NCI-H460 (cell line): ENCODE measurements at regions not wholly inside any gene's neighbourhood (a gene's known extent, or its start where the extent isn't known, plus 50 kb on each side); places are given as distances from the start of the nearest gene placed in this dataset.
"Not testable (repeated sequence)": the region's sequence is repeated elsewhere in the genome, so short reads cannot be mapped to it uniquely, and the experiment has no call there.

Experiments used
- DNase-seq: peaks from one replicate; pipeline ENCODE4 v3.0.0-alpha.2; 2016; ENCODE audit warnings: low read depth; ENCODE audit errors: extremely low read depth

DNA sequence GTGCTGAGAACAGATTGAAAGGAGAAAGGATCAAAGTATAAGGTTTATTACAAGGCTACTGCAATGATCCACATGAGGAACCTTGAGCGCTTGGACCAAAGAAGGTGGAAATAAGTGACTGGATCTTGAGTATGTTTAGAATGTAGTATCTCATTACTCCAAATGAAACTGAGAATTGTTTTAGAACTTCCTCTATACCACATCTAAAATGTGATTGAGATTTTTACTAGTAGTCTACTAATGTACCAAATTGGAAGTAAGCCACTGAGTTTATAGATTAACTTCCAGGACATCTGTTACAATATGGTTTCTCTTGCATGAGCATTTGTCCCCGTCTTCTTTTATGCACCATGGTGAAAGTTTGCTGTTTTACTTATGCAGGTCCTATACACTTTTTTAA lies 300.5 kb downstream of the SUCLG1 start:
- no peak for DNase-seq

DNA sequence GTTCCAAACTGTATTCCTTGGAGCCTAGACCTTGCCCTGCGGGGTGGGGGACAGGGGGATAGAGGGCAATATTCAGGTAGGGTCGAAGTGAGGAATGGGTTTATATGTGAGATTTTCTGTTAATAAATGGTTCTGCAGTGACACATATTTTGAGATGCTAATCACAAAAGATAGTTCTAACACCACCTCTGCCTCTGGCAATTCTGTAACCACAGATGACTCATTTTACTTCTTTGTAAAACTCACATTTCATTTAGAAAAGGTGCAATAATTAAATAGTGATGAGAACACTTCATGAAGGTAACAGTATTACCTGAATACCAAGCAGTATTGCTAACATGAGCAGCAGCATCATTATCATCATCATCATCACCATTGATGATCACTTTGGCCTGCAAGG lies 306.6 kb downstream of the SUCLG1 start:
- no peak for DNase-seq

DNA sequence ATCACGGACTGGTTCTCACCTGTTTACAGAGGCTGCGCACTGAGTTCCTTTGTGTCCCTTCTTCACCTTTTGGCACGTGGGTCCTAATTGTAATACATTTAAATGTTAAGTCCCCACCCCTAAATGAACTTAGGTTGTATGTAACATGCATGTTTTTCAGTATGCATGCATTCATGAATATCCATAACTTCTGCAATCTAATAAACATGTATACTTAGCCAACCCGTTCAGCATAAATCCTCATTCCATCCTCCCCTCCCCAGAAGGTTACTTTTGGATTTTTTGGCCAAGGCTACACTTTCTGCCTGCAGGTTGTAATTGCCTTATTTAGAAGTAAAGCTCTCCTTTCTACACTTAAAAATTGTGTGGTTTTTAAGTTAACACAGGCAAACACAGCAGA lies 314.7 kb downstream of the SUCLG1 start:
- DNase-seq = no peak

DNA sequence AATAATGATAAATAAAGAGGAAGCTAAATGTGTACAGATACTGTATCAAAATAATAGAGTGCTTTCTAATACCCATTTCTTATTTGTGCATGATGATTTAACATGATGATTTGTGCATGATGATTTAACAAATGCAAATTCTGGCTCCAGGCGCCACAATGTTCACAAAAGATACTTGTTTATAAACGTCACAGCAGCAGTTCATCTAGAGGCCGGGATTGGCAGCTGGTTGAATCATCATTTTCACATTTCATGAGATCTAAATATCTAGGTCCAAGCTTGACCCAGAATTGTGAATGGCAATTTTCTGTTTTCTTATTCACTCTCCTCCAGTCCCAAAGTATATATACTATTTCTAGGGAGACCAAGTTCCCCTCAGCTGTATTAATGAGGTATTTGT lies 322.0 kb downstream of the SUCLG1 start:
- DNase-seq = no peak

DNA sequence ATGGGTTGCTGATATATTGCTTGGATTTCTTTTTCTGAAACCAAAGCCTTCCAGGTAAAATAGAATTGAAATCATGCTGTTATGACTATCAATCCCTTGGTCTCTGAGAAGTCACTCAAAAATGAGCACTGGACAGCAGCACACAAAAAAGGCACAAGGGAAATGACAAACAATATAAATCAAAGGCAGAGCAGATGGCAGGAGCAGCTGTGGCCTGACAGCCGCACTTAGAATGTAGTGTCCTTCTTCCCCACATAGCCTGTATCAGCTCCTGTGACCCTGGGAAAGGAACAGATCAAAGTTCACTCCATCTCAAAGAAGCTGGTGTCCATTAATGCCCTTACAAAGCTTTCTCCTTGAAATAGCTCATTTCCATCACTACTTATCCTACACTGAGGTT lies 326.7 kb downstream of the SUCLG1 start:
- DNase-seq = no peak

DNA sequence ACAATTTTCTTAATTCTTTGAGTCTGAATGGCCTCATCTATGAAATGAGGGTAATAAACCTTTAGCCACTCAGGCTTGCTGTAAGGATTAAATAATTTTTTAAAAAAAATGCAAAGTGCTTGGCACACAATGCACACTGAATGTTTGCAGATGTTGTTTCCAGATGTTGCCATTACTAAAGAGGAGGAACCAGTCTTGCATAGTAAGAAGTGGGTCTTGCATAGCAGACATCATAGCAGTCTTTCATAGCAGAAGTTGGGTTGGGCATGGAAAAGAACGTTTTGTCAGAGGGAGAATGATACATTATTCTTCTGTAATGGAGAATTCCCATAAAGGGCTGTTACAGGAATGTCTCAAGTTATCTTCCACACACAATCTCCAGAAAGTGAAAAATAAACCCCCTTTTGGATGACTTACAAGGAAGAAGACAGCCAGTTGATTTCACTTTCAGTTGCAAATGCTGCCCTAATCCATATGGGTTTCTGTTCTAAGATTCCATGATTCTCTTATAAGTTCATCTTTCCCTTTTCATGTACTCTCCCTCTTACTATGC lies 327.7 kb downstream of the SUCLG1 start:
- no peak for DNase-seq

DNA sequence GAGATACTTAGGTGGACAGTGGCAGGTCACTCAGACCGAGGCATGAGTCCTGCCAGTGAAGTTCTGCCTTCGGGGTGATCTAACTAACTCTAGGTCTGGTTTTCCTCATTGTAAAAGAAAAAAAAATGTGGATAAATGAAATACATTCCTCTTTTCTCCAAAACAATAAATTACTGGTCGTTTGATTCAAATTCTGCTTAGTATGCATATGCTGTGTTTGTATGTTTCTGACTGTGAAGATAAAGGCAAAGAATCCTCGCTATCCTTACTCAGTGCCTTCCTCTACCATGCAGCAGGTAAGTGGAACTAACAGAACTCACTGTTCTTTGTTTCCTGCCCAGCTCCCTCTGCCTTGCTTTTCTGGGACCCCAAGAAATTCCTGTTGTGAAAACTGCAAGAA lies 330.1 kb downstream of the SUCLG1 start:
- no peak for DNase-seq

DNA sequence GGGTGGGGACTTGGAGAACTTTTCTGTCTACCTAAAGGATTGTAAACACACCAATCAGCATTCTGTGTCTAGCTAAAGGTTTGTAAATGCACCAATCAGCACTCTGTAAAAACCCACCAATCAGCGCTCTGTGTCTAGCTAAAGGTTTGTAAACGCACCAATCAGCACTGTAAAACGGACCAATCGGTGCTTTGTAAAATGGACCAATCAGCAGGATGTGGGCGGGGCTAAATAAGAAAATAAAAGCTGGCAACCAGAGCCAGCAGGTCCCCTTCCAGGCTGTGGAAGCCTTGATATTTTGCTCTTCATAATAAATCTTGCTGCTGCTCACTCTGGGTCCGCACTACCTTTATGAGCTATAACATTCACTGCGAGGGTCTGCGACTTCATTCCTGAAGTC lies 331.3 kb downstream of the SUCLG1 start:
- not testable (repeated sequence) for DNase-seq

DNA sequence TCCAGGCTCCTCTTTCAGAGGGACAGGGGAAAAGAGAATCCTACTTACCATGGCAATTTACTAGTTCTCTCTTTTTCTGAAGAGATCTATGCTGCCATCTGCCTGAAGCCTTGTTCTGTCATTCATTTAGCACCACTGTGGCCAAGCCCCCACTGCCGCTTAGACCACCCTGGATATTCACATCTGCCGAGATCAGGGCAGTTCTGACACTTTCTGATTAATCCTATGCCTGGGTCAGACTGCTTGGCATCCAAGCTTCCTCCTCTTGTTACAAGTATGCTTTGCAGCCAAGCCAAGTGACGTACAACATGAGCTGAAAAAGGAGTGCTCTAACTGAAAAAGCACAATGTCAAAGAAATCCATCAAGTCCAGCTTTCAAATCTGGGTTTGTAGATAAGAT lies 332.6 kb downstream of the SUCLG1 start:
- no peak for DNase-seq

DNA sequence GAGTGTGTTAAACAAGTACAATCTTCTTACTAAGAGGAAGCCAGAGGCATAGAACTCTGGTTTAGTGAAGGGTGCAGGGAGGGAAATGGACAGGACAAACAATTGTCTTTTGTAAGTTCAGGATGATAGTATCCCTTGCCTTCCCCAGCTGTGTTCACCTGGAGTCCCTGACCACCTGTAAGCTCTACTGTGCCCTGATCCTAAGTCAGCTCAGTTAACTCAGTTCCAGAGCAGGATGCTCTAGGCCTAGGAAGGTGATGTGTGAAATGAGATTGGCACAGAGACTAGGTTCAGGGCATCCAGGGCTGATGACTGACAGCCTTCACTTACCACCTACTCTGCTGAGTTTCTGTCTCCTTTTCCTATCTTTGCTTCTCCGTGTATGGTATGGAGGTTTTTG lies 333.0 kb downstream of the SUCLG1 start:
- no peak for DNase-seq

DNA sequence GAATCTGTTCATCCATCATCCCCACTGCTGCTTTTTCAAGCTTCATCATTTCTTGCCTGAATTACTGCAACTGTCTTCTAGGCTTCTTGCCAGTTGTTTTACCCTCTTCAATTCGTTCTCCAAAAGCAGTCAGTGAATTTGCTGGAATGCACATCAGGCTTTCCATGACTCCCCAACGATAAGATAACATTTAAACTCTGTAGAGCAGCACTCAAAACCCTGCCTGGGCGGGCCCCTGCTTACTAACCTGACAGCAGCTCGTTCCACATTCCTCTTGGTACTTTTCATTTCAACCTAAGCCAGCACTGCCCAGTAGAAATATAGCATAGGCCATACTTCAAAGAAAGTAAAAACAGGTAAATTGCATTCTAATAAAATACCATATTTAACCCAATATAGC lies 342.9 kb downstream of the SUCLG1 start:
- no peak for DNase-seq

DNA sequence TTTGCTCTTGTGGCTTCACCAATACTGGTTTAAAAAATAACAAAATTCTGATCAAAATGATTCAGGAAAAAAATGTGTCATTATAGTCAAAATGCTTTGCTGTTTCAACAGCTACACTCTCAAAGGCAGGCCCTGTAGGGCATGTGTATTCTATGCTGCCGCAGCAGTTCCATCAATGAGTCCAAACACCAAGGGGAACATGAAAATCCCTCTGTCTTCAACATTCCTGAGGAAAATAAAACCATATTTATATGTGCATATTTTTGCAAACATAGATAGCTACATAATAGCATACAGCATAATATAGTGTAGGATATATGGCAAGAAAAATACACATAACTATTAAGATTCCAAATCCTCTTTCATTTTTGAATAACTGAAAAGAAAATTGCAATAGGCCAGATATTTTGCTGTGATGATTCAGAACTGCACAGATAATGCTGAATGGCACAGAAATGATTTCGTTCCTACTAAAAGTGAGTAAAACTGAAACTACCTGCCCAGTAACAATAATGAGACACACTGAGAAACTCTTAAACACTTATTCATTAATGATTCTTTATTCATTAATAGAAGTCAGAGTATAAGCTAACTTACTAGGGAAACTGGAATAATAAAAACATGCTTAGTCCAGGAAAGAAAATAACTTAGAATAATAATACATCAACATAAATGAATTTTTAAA lies 343.8 kb downstream of the SUCLG1 start:
- no peak for DNase-seq

DNA sequence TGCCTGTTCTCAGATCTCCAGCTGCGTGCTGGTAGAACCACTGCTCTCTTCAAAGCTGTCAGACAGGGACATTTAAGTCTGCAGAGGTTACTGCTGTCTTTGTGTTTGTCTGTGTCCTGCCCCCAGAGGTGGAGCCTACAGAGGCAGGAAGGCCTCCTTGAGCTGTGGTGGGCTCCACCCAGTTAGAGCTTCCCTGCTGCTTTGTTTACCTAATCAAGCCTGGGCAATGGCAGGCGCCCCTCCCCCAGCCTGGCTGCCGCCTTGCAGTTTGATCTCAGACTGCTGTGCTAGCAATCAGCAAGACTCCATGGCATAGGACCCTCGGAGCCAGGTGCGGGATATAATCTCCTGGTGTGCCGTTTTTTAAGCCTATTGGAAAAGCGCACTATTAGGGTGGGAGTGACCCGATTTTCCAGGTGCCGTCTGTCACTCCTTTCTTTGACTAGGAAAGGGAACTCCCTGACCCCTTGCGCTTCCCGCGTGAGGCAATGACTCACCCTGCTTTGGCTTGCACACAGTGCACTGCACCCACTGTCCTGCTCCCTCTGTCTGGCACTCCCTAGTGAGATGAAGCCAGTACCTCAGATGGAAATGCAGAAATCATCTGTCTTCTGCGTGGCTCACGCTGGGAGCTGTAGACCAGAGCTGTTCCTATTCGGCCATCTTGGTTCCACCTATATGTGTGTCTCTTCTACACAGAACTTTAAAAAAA lies 355.1 kb downstream of the SUCLG1 start:
- DNase-seq = peak; percentile 69

DNA sequence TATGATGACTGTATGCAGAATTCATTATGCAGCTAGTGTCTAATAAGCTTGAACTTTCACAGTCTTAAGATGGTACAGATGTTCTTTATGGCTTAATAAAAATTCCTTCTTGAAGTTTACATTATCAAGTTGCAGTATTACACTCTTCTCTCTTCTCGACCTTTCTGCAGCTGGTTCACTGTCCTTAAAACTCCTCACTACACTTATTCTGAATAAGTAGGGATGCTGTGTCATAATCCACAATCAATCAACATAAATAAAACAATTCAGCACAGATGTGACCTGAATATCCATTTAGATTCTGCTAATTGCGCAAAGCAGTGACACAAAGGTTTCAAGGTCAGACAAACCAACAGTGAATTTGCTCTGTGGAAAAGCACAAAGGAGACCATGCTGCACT lies 356.8 kb downstream of the SUCLG1 start:
- DNase-seq = no peak

DNA sequence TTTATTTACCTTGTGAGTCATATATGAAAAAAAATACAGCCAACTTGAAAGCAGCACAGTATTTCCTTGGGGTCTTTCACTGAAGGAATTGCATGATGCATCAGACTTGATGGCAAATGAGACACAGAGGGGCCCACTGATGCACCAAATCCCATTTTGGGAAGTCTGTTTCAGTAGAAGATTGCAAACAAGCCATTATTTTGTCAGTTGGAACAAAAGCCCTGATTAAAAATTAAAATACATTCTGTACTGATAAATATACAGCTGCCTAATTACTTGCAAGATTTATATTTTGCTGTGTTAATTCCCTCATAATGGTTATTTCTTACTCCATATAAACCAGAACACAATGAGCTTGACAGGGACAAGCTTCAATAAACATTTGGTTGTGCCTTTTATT lies 370.4 kb downstream of the SUCLG1 start:
- DNase-seq = no peak

DNA sequence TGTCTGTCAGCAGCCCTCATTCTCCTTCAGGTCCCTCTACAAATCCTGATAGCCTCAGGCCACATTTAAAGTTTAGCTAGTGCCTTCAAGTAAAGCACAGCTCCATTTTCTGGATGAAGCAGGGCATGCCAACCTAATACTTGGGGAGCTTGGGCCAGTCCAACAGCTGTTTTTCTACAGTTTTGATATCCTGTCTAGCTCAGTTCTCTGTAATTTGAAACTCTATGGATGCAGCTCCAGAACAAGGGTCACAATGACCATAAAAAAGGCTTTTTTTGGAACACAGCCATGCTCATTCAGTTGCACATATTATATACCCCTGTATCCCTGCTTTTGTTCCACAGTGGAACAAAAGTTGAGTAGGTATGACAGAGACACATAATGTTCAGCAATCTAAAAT lies 373.5 kb downstream of the SUCLG1 start:
- no peak for DNase-seq

DNA sequence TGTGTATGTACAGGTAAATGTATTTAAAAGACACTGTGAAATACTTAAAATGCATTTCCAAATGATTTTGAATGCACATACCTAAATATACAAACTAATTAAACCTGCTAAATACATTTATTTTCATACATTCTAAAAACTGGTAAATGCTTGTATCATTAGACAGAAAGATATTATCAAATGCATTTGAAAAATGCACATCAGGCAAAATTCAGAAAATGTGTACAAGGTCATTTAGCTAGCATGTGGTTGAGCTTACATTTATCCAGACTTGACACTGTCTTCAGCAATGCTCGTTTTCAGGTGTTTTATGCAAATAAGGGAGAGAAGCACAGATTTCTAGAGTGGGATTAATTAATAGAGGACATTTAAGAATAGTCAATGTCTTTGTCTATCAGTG lies 374.2 kb downstream of the SUCLG1 start:
- DNase-seq = no peak

DNA sequence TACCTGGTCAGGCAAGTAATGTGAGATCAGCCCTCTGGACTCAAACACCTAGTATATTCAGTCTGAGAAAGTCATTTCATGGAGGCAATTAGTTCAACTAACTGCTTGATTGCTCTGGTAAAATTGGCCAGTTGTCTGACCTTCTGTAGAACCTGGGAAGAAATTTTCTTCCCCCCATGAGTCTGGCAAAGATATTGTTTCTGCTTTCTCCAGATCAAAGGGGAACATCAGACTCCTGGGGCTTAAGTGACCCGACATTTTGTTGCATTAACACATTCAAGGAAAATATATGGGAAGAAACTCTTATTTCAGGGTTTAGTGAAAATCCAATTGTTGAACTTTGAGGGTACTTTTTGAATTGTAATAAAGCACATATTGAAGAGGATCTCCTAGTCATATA lies 375.1 kb downstream of the SUCLG1 start:
- DNase-seq = no peak

DNA sequence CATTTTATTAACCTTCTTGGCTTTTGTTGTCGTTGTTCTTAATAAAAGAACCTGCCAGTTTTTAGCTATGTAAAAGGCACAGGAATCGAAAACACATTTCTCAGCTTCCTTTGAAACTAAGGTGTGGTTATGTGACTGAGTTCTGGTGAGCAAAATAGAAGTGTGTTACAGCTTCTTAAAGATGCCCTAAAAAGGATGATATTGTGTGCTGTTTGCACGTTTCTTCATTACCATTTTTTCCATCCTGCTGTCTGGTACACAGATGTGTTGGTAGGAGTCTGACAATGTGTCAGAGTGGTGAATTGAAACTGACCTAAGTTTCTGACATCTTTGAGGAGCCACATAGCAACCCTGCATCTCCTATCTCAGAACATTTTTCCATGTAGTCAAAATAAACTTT lies 380.6 kb downstream of the SUCLG1 start:
- DNase-seq = no peak

DNA sequence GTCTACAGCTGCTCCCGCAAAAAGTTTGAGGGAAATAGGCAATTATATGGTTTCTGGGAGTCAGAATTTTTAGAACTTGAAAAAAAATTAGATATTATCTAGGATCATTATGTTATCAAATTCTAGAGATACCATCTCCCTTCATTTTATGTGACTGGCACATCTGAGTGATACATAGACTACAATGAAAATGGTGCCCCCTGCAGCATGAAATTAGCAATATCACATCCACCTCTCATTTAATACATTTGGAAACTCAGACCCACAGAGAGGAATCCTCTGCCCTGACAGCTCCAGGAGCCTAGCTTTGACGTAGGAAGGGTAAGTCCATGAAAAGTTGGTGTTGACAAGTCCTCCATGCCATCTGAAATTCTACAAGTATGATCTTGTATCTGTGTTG lies 381.6 kb downstream of the SUCLG1 start:
- peak; percentile 41 for DNase-seq

DNA sequence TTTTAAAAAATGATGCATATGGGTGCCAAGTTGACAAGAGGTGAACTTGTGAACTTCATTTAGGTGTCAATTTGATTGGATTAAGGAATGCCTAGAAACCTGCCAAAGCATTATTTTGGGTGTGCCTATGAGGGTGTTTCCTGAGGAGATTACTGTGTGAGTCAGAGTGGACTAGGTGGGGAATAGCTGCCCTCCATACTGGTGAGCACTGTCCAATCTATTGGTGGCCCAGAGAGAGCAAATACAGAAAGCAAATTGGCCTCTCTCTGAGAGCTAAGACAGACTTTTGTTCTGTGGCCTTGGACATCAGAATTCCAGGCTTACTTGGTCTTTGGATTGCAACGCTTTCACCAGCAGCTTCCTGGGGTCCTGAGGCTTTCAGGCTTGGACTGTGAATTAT lies 388.0 kb downstream of the SUCLG1 start:
- DNase-seq = no peak

DNA sequence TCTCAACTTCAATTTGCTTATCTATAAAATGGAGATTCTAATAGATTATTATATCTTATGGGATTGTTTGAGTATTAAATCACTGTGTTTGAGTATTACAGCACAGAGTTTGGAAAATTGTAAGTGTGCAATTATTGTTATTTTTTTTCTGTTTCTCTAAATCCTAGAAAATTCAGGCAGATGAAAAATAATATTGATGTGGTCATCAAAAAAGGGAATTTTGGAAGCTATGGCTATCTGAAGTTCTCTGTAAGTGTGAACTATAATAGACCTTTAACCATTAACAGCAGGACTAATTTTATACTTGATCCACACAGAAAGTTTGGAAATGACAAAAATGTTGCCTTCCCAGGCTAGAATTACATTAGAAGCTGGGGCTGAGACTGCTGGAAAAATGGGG lies 393.2 kb downstream of the SUCLG1 start:
- DNase-seq = no peak
